Gastrocnemius medialis (tissue), 4 donors: ENCODE measurements at regions not wholly inside any gene's neighbourhood (a gene's known extent, or its start where the extent isn't known, plus 50 kb on each side); places are given as distances from the start of the nearest gene placed in this dataset.
"Not testable (repeated sequence)": the region's sequence is repeated elsewhere in the genome, so short reads cannot be mapped to it uniquely, and the experiment has no call there.

Experiments
- ATAC-seq, 2 donors: fragments of 150-250 bp; one replicate each; pipeline ENCODE4 v1.9.1; 2016
- DNase-seq, 2 donors: peaks; one replicate each; pipeline ENCODE4 v3.0.0-alpha.2; 2019
- H3K27ac ChIP-seq, 4 donors: fragments of 200-600 bp; sonication (generic); 1 replicate in 1 of 4; 2 replicates in 3 of 4; pipeline ENCODE4 v1.5.1; 2016 to 2018; ENCODE audit warnings: mild to moderate bottlenecking in 2 of 4, moderate library complexity in 1 of 4
- H3K27me3 ChIP-seq, 3 donors: fragments of 200-600 bp; sonication (generic) in 2 of 3; 1 replicate in 1 of 3; 2 replicates in 2 of 3; pipeline versions ENCODE4 v1.5.1 to v1.6.0; 2016 to 2019; ENCODE audit warnings: mild to moderate bottlenecking in 1 of 3, moderate library complexity in 1 of 3
- H3K36me3 ChIP-seq, 2 donors: fragments of 200-600 bp; sonication (generic) in 1 of 2; one replicate each; pipeline ENCODE4 v1.5.1; 2017 to 2018
- H3K4me1 ChIP-seq, 2 donors: fragments of 200-600 bp; sonication (generic) in 1 of 2; one replicate each; pipeline ENCODE4 v1.5.1; 2016 to 2017; ENCODE audit warnings: mild to moderate bottlenecking in 2 of 2
- H3K4me3 ChIP-seq, 4 donors: fragments of 200-600 bp; sonication (generic) in 3 of 4; 1 replicate in 1 of 4; 2 replicates in 3 of 4; pipeline ENCODE4 v1.5.1; 2016 to 2019; ENCODE audit warnings: mild to moderate bottlenecking in 2 of 4
- H3K9me3 ChIP-seq, 3 donors: fragments of 200-600 bp; sonication (generic) in 2 of 3; 1 replicate in 1 of 3; 2 replicates in 2 of 3; pipeline ENCODE4 v1.5.1; 2016 to 2019
- CTCF ChIP-seq, 5 experiments: fragments of 450-650 bp in 3 of 5; fragments of 200-600 bp in 2 of 5; sonication (generic) in 2 of 5; IDR thresholded peaks in 4 of 5; conservative IDR thresholded peaks in 1 of 5; 1 replicate in 4 of 5; 2 replicates in 1 of 5; pipeline ENCODE4 v1.5.1; 2016 to 2019; ENCODE audit warnings: antibody characterized with exemption in 5 of 5, mild to moderate bottlenecking in 3 of 5, moderate library complexity in 3 of 5
- POLR2A ChIP-seq, 2 donors: fragments of 450-650 bp; IDR thresholded peaks; one replicate each; pipeline ENCODE4 v1.6.1; 2017; ENCODE audit warnings: antibody characterized with exemption in 2 of 2, mild to moderate bottlenecking in 2 of 2, moderate library complexity in 2 of 2
- in situ Hi-C, 4 donors: fragments of 200-750 bp; cut with MboI; loops; one replicate each; pipeline versions ENCODE4 v1.15.0 to v1.8.0; 2017; ENCODE audit warnings: low sequenced_read_pairs in 4 of 4
- intact Hi-C: fragments of 100-400 bp; cut with DNase I; formaldehyde crosslinking; loops from one replicate; pipeline ENCODE4 v1.15.1; 2023; ENCODE audit warnings: low total_unique reads

DNA sequence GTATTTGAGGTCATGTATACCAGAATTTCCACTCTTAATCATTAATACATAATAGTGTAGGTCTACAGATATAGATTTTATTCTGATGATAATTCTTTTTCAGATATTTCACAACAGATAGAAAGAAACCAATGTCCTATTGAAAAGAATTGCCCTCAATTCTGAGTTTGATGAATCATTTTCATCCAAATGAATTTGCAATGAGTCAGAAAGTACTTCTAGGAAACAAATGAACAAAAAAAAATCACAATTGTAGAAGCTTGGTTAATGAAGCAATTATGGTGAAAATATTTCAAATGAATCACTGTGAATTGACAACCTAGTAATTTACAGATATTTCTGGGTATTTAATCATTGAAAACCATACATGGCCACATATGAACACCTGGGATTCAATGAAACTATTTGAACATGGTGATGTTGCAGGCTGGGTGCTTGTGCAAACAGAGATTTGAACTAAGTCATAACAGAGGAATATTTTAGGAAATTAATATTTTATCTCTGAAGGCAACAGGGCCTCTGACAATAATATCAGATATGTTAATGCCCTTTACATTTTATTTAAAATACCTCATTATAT lies 360.9 kb downstream of the SLITRK5 start:
- Histone ChIP-seq H3K27me3 (no peaks in the 10 kb centered on the region), H3K9me3 (no peaks in the 10 kb centered on the region), H3K27ac (no peak overlapping the region), H3K4me3 (no peak overlapping the region), H3K36me3 (no peaks in the 10 kb centered on the region), H3K4me1 (no peaks in the 10 kb centered on the region)
- ATAC-seq (no peak), DNase-seq (no peak)
- TF ChIP-seq POLR2A (IDR thresholded peaks at IDR 0.05) (no peak), CTCF (IDR thresholded peaks at IDR 0.05 in 4 of 5, conservative IDR thresholded peaks at IDR 0.05 in 1 of 5) (no peak)
- intact Hi-C loops (no loop called here), in situ Hi-C loops (no loop called here)

GRCh38 chr13:88036205-88036604 lies 365.0 kb downstream of the SLITRK5 start:
- DNase-seq, H3K27me3 ChIP-seq, H3K9me3 ChIP-seq, ATAC-seq, H3K4me1 ChIP-seq, H3K4me3 ChIP-seq, H3K36me3 ChIP-seq, in situ Hi-C loops, intact Hi-C loops, H3K27ac ChIP-seq: not testable (repeated sequence)

DNA sequence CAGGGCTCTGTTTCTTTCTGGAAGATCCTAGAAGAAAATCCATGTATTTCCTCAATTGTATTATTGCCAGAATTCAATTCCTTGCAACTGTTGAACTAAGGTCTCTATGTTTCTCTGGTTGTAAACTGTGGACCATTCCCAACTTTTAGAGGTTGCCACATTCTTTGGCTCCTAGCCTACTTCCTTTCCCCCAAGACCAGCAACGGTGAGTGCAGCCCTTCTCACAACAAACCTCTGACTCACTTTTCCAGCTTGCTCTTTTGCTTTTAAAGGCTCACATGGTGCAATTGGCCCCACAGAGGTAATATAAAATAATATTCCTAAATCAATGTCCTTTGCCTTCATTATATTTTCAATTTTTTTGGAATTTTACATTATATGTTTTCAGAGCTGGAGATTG lies 371.3 kb downstream of the SLITRK5 start:
- no peaks in the 10 kb centered on the region for H3K36me3 ChIP-seq
- TF ChIP-seq POLR2A (IDR thresholded peaks at IDR 0.05), result no peak
- no peak for TF ChIP-seq CTCF (IDR thresholded peaks at IDR 0.05 in 4 of 5, conservative IDR thresholded peaks at IDR 0.05 in 1 of 5)
- no peak overlapping the region for H3K4me3 ChIP-seq
- in situ Hi-C loops, result no loop called here
- no peaks in the 10 kb centered on the region for H3K9me3 ChIP-seq
- intact Hi-C loops, result no loop called here
- DNase-seq (no peak), ATAC-seq (no peak)
- H3K27ac ChIP-seq, result no peak overlapping the region
- H3K4me1 ChIP-seq, result no peaks in the 10 kb centered on the region
- H3K27me3 ChIP-seq, result no peaks in the 10 kb centered on the region

GRCh38 chr13:88051746-88052482 lies 380.7 kb downstream of the SLITRK5 start:
- ATAC-seq (no peak), DNase-seq (no peak)
- intact Hi-C loops, result no loop called here
- in situ Hi-C loops, result no loop called here
- H3K36me3 ChIP-seq, result no peaks in the 10 kb centered on the region
- H3K4me3 ChIP-seq, result no peak overlapping the region
- no peak overlapping the region for H3K27ac ChIP-seq
- H3K9me3 ChIP-seq, result no peaks in the 10 kb centered on the region
- H3K4me1 ChIP-seq, result no peaks in the 10 kb centered on the region
- H3K27me3 ChIP-seq, result no peaks in the 10 kb centered on the region
- no peak for TF ChIP-seq CTCF (IDR thresholded peaks at IDR 0.05 in 4 of 5, conservative IDR thresholded peaks at IDR 0.05 in 1 of 5)
- no peak for TF ChIP-seq POLR2A (IDR thresholded peaks at IDR 0.05)

DNA sequence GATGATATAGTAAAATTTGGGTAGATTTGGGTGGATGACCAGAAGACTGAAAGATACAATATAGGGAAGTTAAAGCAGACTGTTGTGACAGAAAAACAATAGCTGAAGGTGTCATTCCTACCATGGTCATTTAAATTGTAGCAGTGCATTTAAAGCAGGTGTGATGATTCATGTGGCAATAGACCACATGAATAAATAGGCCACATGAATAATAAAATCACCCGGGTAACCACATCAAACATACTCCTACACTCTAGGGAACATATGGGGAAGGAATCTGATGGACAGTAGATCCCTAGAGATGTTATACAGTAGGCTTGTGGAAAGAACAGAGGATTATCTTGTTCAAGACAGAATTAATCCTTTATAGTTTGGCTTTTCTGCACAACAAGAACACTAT lies 392.6 kb downstream of the SLITRK5 start:
- in situ Hi-C loops, result no loop called here
- Histone ChIP-seq H3K9me3 (no peaks in the 10 kb centered on the region), H3K27ac (no peak overlapping the region), H3K27me3 (no peaks in the 10 kb centered on the region), H3K4me1 (no peaks in the 10 kb centered on the region), H3K36me3 (no peaks in the 10 kb centered on the region), H3K4me3 (no peak overlapping the region)
- TF ChIP-seq POLR2A (IDR thresholded peaks at IDR 0.05) (no peak), CTCF (IDR thresholded peaks at IDR 0.05 in 4 of 5, conservative IDR thresholded peaks at IDR 0.05 in 1 of 5) (no peak)
- intact Hi-C loops, result no loop called here
- ATAC-seq (no peak), DNase-seq (no peak)
